Transverse colon (tissue), 4 donors: ENCODE measurements at regions not wholly inside any gene's neighbourhood (a gene's known extent, or its start where the extent isn't known, plus 50 kb on each side); places are given as distances from the start of the nearest gene placed in this dataset.

Experiments
- DNase-seq: peaks from one replicate; pipeline ENCODE4 v3.0.0-alpha.2; 2019
- H3K27ac ChIP-seq, 4 donors: fragments of 200-600 bp; sonication (generic); 2 replicates each; pipeline ENCODE4 v1.5.1; 2016 to 2018; ENCODE audit warnings: inconsistent platforms in 4 of 4
- H3K27me3 ChIP-seq: fragments of 200-600 bp; sonication (generic); 2 replicates; pipeline ENCODE4 v1.5.1; 2017; ENCODE audit warnings: inconsistent platforms
- H3K36me3 ChIP-seq, 4 donors: fragments of 200-600 bp; sonication (generic); 2 replicates each; pipeline ENCODE4 v1.5.1; 2017 to 2019; ENCODE audit warnings: inconsistent platforms in 4 of 4
- H3K4me1 ChIP-seq, 4 donors: fragments of 200-600 bp; sonication (generic); 2 replicates each; pipeline ENCODE4 v1.5.1; 2017 to 2020; ENCODE audit warnings: inconsistent platforms in 4 of 4
- H3K4me3 ChIP-seq, 4 donors: fragments of 200-600 bp; sonication (generic); 1 replicate in 1 of 4; 2 replicates in 3 of 4; pipeline versions ENCODE4 v1.5.1 to v1.6.1; 2017 to 2019; ENCODE audit warnings: inconsistent platforms in 4 of 4
- H3K9me3 ChIP-seq, 2 donors: fragments of 200-600 bp; sonication (generic); 2 replicates each; pipeline ENCODE4 v1.5.1; 2017 to 2019; ENCODE audit warnings: inconsistent platforms in 2 of 2
- CTCF ChIP-seq, 5 experiments: fragments of 200-600 bp in 3 of 5; fragments of 450-650 bp in 2 of 5; sonication (generic) in 3 of 5; IDR thresholded peaks; 1 replicate in 2 of 5; 2 replicates in 3 of 5; pipeline ENCODE4 v1.5.1; 2016 to 2017; ENCODE audit warnings: antibody characterized with exemption in 5 of 5, inconsistent platforms in 3 of 5, mild to moderate bottlenecking in 2 of 5, moderate library complexity in 1 of 5
- EP300 ChIP-seq: sonication (generic); formaldehyde crosslinking; IDR thresholded peaks from one replicate; pipeline ENCODE4 v1.6.1; 2017; ENCODE audit warnings: antibody characterized with exemption, low read depth
- POLR2A ChIP-seq: fragments of 450-650 bp; IDR thresholded peaks from one replicate; pipeline ENCODE4 v1.6.1; 2016; ENCODE audit warnings: antibody characterized with exemption, mild to moderate bottlenecking, moderate library complexity
- POLR2AphosphoS5 ChIP-seq, 3 donors: sonication (generic); formaldehyde crosslinking; IDR thresholded peaks; one replicate each; pipeline ENCODE4 v1.6.1; 2016; ENCODE audit warnings: antibody characterized with exemption in 3 of 3
- WGBS, 2 donors: methylation state at CpG; one replicate each; pipeline ENCODE4 v1.1.5; 2018; ENCODE audit warnings: low coverage in 1 of 2; 5-methylcytosine and 5-hydroxymethylcytosine counted together
- in situ Hi-C, 4 donors: fragments of 200-750 bp; cut with MboI; loops; one replicate each; pipeline versions ENCODE4 v1.15.0 to v1.15.1; 2017; ENCODE audit warnings: low sequenced_read_pairs in 3 of 4, low pct_ligation_motif_present in 1 of 4, low pct_unique_long_range_greater_than_20kb in 1 of 4
- intact Hi-C: fragments of 100-400 bp; cut with DNase I; formaldehyde crosslinking; loops from one replicate; pipeline ENCODE4 v1.15.1; 2023; ENCODE audit warnings: low total_unique reads

- no peak overlapping the region for H3K4me3 ChIP-seq
- H3K27me3 ChIP-seq, result no peaks in the 10 kb centered on the region
- TF ChIP-seq POLR2A, result no peak
- no peak for TF ChIP-seq EP300
- TF ChIP-seq POLR2AphosphoS5 (IDR thresholded peaks at IDR 0.05), result peak in 1 of 3 donors; percentile 23
- no peak for TF ChIP-seq CTCF (IDR thresholded peaks at IDR 0.05)
- 80 to 85% methylated on average over 3 to 6 of the region's 6 CpGs for WGBS, 2 donors
- intact Hi-C loops (no loop called here), in situ Hi-C loops (no loop called here)
- no peak for DNase-seq
- no peaks in the 10 kb centered on the region for H3K9me3 ChIP-seq
- H3K27ac ChIP-seq, result peak overlapping the region in 3 of 4 donors; percentile 10 to 36 (median 31)
- no peaks in the 10 kb centered on the region for H3K36me3 ChIP-seq
- H3K4me1 ChIP-seq, result peaks cover 5 to 22% (median 7%) of the 10 kb centered on the region in 4 donors
Observed at GRCh38 chr20:10982692-10983091, 308.9 kb upstream of the JAG1 start.

GRCh38 chr20:10984294-10984693 lies 310.5 kb upstream of the JAG1 start:
- H3K4me3 ChIP-seq, result no peak overlapping the region
- TF ChIP-seq POLR2AphosphoS5 (IDR thresholded peaks at IDR 0.05) (no peak), CTCF (IDR thresholded peaks at IDR 0.05) (no peak), EP300 (no peak), POLR2A (no peak)
- peaks cover 5 to 22% (median 7%) of the 10 kb centered on the region in 4 donors for H3K4me1 ChIP-seq
- intact Hi-C loops (no loop called here), in situ Hi-C loops (no loop called here)
- WGBS, 2 donors, result 70% methylated on average over 4 of the region's 4 CpGs; no CpG with 5 or more reads in 1 of the 2 donors
- no peaks in the 10 kb centered on the region for H3K9me3 ChIP-seq
- no peak overlapping the region for H3K27ac ChIP-seq
- peak; percentile 38 for DNase-seq
- no peaks in the 10 kb centered on the region for H3K27me3 ChIP-seq
- H3K36me3 ChIP-seq, result no peaks in the 10 kb centered on the region

- no peak overlapping the region for H3K27ac ChIP-seq
- H3K4me3 ChIP-seq, result no peak overlapping the region
- in situ Hi-C loops (no loop called here), intact Hi-C loops (no loop called here)
- H3K36me3 ChIP-seq, result no peaks in the 10 kb centered on the region
- TF ChIP-seq POLR2AphosphoS5 (IDR thresholded peaks at IDR 0.05), result no peak
- no peaks in the 10 kb centered on the region for H3K9me3 ChIP-seq
- DNase-seq, result no peak
- no peaks in the 10 kb centered on the region for H3K27me3 ChIP-seq
- WGBS, 2 donors, result 34 to 36% methylated on average over 3 to 6 of the region's 6 CpGs
- peaks cover 5 to 22% (median 7%) of the 10 kb centered on the region in 4 donors for H3K4me1 ChIP-seq
Observed at GRCh38 chr20:10984913-10985312, 311.1 kb upstream of the JAG1 start.

GRCh38 chr20:10985536-10985935 lies 311.7 kb upstream of the JAG1 start:
- H3K36me3 ChIP-seq, result no peaks in the 10 kb centered on the region
- H3K4me3 ChIP-seq, result no peak overlapping the region
- intact Hi-C loops (no loop called here), in situ Hi-C loops (no loop called here)
- no peaks in the 10 kb centered on the region for H3K9me3 ChIP-seq
- DNase-seq, result no peak
- H3K27ac ChIP-seq, result no peak overlapping the region
- no peaks in the 10 kb centered on the region for H3K27me3 ChIP-seq
- peaks cover 5 to 22% (median 7%) of the 10 kb centered on the region in 4 donors for H3K4me1 ChIP-seq
- TF ChIP-seq POLR2A (no peak), EP300 (no peak), CTCF (IDR thresholded peaks at IDR 0.05) (no peak), POLR2AphosphoS5 (IDR thresholded peaks at IDR 0.05) (no peak)
- WGBS, 2 donors, result 50 to 58% methylated on average over 1 of the region's 1 CpG

GRCh38 chr20:10986586-10986985 lies 312.8 kb upstream of the JAG1 start:
- H3K4me1 ChIP-seq, result peaks cover 5 to 22% (median 7%) of the 10 kb centered on the region in 4 donors
- in situ Hi-C loops, result no loop called here
- no peak overlapping the region for H3K27ac ChIP-seq

More at GRCh38 chr20:10986586-10986985, 312.8 kb upstream of the JAG1 start:
- Histone ChIP-seq H3K4me3 (no peak overlapping the region), H3K9me3 (no peaks in the 10 kb centered on the region), H3K36me3 (no peaks in the 10 kb centered on the region), H3K27me3 (no peaks in the 10 kb centered on the region)
- intact Hi-C loops, result no loop called here
- DNase-seq, result no peak
- no peak for TF ChIP-seq POLR2A
- no peak for TF ChIP-seq POLR2AphosphoS5 (IDR thresholded peaks at IDR 0.05)
- no peak for TF ChIP-seq CTCF (IDR thresholded peaks at IDR 0.05)
- no peak for TF ChIP-seq EP300
- 84 to 93% methylated on average over 3 to 5 of the region's 5 CpGs for WGBS, 2 donors
